HG03039 (cell line): ENCODE measurements at regions not wholly inside any gene's neighbourhood (a gene's known extent, or its start where the extent isn't known, plus 50 kb on each side); places are given as distances from the start of the nearest gene placed in this dataset.
A peak's percentile ranks its signal among the peaks of the same experiment; 100 is the strongest.

Experiments used
- ATAC-seq: cut with Tn5 transposase; IDR thresholded peaks from one replicate; pipeline ENCODE4 v1.9.1; 2021; ENCODE audit warnings: mild to moderate bottlenecking, moderate library complexity; ENCODE audit not compliant: unreplicated experiment

GRCh38 chr5:74299833-74300232, 340.7 kb downstream of the ENC1 start:
- no peak for ATAC-seq

DNA sequence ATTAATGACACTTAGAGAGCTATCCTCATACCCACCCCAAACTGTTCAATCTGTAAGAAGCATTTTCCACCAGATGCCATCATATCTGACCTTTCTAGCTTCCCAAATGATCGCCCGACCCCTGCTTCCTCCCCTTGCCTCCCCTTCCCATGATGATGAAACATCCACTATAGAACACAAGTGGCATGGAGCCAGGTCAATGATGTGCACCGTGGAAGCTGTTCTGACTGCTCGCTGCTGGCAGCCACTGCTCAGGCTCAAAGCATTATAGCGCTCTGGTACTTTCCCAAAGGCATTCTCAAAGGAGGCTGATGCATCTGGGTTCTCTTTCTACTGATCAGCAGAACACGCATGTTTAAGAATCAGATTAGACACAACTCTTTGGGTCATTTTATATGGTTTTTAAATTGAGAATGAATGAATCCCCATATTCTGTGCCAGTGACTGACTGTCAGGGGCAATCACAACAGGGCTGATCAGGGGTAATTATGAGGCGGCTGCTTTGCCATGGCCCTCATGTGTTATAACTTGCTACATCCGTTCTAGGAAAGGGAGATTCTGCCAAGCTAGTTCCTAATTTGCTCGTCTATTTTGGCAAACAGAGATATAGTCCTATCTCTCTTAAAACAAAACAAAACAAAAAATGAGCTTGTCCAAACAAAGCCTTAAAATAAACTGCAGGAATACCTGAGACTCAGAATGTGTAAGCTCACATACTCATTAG, 343.7 kb downstream of the ENC1 start:
- ATAC-seq, result no peak

- ATAC-seq, result no peak
Observed at GRCh38 chr5:74295676-74296075, 344.9 kb downstream of the ENC1 start.

GRCh38 chr5:74295141-74295540, 345.4 kb downstream of the ENC1 start:
- no peak for ATAC-seq

GRCh38 chr5:74294231-74294705, 346.3 kb downstream of the ENC1 start:
- ATAC-seq, result peak; percentile 61

DNA sequence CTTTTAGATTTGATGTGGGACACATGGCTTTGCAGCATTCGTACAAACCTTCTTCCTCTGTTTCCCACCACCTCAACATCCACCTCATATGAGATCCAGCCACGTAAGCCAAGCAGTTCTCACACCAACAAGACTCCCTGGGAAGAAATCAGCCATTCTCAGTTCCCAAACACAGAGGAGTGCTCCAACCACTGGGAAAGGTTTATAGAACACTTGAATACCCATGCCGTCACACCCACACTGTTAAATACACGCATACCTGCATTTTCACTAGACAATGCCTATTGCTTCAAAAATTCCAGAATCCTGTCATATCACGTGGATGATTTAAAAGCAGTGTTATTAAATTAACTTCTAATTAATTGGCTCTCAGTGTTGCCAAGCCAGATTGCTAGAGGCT, 347.3 kb downstream of the ENC1 start:
- no peak for ATAC-seq

DNA sequence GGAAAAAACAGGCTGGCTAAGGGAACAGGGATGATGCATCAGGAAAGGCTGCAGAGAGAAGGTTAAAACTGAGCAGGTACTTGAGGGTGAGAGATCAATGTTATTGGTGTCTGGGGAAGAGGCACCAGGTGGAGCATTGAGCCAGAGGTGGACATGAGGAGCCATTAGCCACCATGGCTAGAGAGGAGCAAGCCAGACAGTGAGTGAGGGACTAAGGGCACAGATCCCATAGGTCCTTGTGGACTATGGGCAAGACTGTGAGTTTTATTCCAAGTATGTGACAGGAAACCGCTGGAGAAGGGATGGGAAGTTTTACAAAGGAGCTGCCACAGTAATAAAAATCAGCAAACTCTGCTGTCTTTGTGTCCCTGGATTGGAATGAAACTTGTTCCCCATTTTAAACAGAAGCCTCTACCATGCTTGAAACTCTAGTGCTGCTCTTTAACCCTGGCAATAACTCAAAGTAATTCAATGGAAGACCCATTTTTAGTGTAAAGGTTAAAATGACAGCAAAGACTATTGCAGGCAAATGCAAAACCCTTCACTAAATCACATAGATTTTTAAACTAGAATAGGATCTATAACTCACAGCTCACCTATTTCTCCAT, 349.8 kb downstream of the ENC1 start:
- ATAC-seq, result no peak

DNA sequence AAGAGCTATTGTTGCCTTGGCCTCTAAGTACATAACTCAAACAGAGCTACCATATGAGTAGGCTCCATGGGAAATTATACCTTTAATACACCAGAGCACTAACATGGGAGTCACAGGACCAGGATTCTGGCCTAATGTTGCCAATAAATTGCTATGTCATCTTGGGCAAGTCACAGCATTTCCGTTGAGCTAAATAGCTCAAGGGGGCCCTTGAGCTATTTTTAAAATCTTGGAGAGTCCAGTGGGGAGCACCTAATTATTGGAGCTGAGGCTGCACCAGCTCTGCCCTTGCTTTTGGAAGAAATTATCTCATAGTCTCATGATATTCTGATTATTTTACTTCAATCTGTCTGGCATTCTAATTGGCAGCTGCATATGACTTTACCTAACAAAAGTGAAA, 350.8 kb downstream of the ENC1 start:
- no peak for ATAC-seq

DNA sequence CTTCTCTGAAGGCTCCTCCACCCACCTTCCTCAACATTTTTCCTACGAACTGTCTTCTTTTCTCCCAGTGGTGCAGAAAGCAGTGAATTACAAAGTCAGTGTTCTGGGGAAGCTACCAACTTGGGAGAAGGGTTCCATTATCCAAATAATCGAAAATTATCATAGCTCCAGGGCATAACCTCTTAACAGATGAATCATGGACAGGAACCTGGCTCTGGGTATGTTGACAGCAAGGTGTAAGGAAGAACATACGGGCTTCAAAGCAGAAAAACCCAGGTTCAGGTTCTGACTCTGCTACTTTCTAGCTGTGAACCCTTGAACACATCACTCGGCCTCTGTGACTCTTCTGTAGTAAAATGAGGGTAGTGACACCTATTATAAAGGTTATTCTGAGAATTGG, 351.3 kb downstream of the ENC1 start:
- no peak for ATAC-seq

DNA sequence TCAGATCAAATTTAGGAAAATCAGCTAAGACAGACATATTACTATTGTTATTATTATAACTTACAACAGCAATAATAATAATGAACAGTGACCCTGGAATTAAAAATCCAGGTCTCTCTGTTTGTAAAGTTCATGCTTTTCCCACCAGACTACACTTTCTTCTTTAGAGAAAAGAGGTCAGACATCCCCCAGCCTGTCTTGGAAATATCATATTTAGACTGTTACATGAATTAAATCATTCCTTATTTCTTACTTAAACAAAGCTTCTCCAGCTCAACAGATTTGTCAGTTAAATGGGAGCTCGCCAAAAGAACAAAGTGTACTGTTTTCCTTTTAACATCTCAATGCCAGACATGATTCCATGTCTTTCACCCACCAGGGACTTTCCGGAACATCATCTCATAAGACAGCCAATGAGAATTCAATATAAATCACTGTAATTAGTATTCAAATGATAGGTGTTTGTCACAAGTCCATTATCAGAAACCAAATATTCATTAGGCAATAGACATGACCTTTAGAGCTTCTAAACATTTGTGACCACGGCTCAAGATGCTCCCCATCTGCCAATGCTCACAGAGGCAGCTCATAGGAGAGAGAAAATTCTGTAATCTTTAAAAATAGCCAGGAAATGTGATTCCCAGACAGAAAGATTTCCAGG, 351.9 kb downstream of the ENC1 start:
- ATAC-seq, result no peak

DNA sequence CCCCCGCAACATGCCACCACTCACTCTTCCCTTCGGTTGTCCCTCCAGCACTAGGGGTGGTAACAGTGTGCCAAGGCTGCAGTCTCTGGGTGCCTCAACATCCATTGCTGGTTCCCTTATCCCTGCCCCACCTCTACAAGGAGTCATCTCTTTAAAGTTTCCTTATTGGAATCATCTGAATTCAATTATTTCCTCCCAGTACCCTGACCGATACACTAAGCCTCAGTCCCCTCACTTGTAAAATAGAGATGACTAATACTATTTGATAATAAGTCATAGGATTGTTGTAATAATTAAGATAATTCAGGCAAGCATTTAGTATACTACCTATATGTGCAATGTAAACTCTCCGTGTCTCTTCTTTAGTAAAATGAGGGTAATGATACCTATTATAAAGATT, 352.5 kb downstream of the ENC1 start:
- ATAC-seq, result no peak

- no peak for ATAC-seq
Observed at GRCh38 chr5:74286734-74287695, 353.5 kb downstream of the ENC1 start.

DNA sequence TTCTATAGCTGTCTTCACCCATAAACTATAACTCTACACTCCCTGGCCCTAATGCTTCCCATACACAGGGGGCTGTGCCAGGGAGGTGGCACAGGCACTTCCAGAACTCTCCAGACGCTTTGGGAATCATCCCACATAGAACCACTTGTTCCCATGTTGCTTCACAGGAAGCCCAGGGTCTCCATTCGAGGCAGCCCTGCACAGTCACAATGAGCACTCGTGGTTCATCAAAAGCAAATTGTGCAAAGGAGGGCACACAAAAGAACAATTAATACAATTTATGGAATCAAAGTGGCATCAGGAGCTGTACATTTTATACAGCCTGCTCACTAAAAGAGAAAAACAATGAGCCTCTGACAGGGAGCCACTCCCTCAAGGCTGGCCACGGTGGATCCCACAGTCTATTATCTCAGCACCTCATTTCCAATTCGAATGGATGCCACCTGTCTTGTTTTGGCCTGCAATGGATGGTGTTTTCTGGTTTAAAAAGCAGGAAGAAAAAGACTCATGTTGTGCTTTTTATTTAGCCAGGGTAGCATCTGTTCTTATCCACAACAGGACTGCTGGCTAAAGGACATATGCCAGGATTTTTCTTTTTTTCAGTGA, 354.8 kb downstream of the ENC1 start:
- ATAC-seq, result no peak

GRCh38 chr5:74282490-74282889, 358.0 kb downstream of the ENC1 start:
- no peak for ATAC-seq

DNA sequence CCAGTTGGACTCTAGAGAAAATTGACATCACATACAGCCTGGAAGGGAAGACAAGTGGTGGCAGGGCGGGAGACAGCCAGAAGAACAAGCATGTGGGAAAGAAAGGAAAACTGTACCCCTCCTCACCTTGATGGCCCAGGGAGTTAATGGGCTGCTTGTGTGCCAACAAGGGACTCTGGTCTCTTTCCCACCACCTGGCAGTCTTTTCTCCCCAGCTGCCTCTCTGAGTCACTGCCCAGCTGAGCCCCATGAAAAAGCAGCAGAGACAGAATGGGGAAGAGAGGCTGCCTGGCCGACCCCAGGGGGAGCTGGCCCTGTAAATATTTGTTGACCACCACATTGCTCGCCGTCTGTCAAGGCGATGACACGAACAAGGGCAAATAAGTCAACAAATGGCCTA, 359.4 kb downstream of the ENC1 start:
- no peak for ATAC-seq

GRCh38 chr5:74280306-74280705, 360.2 kb downstream of the ENC1 start:
- ATAC-seq, result no peak

DNA sequence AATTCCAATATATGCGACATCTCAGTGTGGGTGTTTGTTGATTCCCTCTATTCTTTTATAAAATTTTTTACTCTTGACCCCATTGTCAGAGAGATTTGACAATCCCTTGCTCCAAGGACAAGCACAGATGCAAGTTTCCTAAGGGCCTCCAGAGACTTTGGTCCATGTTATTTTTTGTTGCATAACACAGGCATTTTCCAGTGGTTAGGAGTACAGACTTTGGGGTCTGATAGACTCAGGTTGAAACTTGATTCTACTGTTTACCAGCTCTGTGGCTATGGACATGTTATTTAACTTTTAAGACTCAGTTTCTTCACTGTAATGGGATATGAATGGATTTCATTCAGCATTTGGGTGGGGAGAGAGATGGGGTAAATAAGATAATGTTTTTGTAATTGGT, 361.3 kb downstream of the ENC1 start:
- no peak for ATAC-seq

DNA sequence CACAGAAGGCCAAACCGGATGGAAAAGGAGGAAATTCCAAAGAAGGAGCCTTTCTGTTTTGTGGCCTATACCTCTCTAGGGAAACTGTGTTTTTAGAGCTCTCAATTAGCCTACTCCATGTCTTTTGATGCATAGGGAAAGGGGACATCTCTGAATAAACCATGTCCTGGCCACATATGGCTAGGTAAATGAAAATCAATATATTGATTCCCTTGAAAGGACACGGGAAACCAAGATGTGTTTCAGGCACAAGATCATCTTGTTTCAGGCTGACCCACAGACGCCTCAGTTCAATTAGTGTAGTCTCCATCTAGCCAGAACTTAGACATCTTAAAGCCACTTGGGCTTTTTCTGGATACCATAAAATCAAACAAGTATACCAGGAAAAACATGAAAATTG, 363.1 kb downstream of the ENC1 start:
- ATAC-seq, result no peak

- ATAC-seq, result no peak
Observed at GRCh38 chr5:74275171-74275992, 365.1 kb downstream of the ENC1 start.

DNA sequence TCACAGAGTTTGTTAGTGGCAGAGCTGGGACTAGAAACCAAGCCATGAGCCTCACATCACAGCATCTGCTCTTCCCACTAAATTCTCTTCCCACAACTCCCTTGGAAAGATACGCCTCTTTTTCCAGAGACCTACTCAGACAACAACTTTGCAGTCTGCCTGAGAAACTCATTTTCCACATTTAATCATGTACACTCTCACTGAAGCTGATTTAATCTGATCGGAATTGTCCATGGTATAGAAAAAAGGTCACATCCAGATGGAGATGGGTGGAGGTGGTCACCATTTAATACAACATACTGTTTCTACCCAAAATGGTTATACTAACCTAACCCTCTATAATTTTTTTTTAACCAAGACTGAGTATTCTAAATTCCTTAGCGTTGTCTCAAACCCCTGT, 366.2 kb downstream of the ENC1 start:
- ATAC-seq, result no peak
